Left colon (tissue), 2 donors: ENCODE measurements at regions not wholly inside any gene's neighbourhood (a gene's known extent, or its start where the extent isn't known, plus 50 kb on each side); places are given as distances from the start of the nearest gene placed in this dataset.

Experiments
- ATAC-seq: fragments of 200-7000 bp; cut with Tn5 transposase; one replicate; pipeline ENCODE4 v1.9.1; 2020; ENCODE audit warnings: mild to moderate bottlenecking, moderate library complexity
- DNase-seq, 2 donors: peaks; one replicate each; pipeline ENCODE4 v3.0.0-alpha.2; 2020
- intact Hi-C, 2 donors: fragments of 100-400 bp; cut with DNase I in 1 of 2; cut with micrococcal nuclease in 1 of 2; formaldehyde crosslinking; loops; one replicate each; pipeline versions ENCODE4 v1.11.2 to v1.14.0; 2022; cut with DNase I, micrococcal nuclease
- donor health status: DM: no; HTN: no; CAD: no.
- donor health status: DM: yes; HTN: yes; CAD: no.

- DNase-seq (no peak), ATAC-seq (no peak)
- intact Hi-C loops, result no loop called here
Observed at GRCh38 chr6:167525774-167526173, 200.9 kb downstream of the TTLL2 start.

GRCh38 chr6:167526465-167527368, 201.8 kb downstream of the TTLL2 start:
- ATAC-seq, result no peak
- no peak for DNase-seq
- intact Hi-C loops, result no loop called here

- intact Hi-C loops, result no loop called here
- DNase-seq (no peak), ATAC-seq (no peak)
Observed at GRCh38 chr6:167528239-167528638, 203.4 kb downstream of the TTLL2 start.

- intact Hi-C loops, result no loop called here
- ATAC-seq, result no peak
- DNase-seq, result no peak
Observed at GRCh38 chr6:167528976-167529375, 204.1 kb downstream of the TTLL2 start.

GRCh38 chr6:167529444-167530335, 204.8 kb downstream of the TTLL2 start:
- intact Hi-C loops, result no loop called here
- ATAC-seq, result no peak
- no peak for DNase-seq

GRCh38 chr6:167530951-167531350, 206.1 kb downstream of the TTLL2 start:
- no peak for ATAC-seq
- intact Hi-C loops, result no loop called here
- no peak for DNase-seq

- DNase-seq (no peak), ATAC-seq (peak; percentile 56)
- intact Hi-C loops, result no loop called here
Observed at GRCh38 chr6:167532410-167533288, 207.8 kb downstream of the TTLL2 start.

GRCh38 chr6:167533851-167534250, 209.0 kb downstream of the TTLL2 start:
- DNase-seq (no peak), ATAC-seq (no peak)
- intact Hi-C loops, result no loop called here

GRCh38 chr6:167537816-167538215, 212.9 kb downstream of the TTLL2 start:
- intact Hi-C loops, result no loop called here
- DNase-seq, result no peak
- no peak for ATAC-seq

- intact Hi-C loops, result no loop called here
- DNase-seq, result no peak
- ATAC-seq, result no peak
Observed at GRCh38 chr6:167538746-167539145, 213.9 kb downstream of the TTLL2 start.

- DNase-seq (no peak), ATAC-seq (no peak)
- intact Hi-C loops, result no loop called here
Observed at GRCh38 chr6:167540796-167541195, 215.9 kb downstream of the TTLL2 start.

GRCh38 chr6:167541544-167541943, 216.7 kb downstream of the TTLL2 start:
- ATAC-seq, result no peak

GRCh38 chr6:167543602-167544497, 219.0 kb downstream of the TTLL2 start:
- intact Hi-C loops, result no loop called here
- DNase-seq, result no peak
- ATAC-seq, result no peak

More at GRCh38 chr6:167541544-167541943, 216.7 kb downstream of the TTLL2 start:
- DNase-seq, result no peak
- intact Hi-C loops, result no loop called here

- ATAC-seq (no peak), DNase-seq (no peak)
- intact Hi-C loops, result no loop called here
Observed at GRCh38 chr6:167546611-167547327, 221.9 kb downstream of the TTLL2 start.

GRCh38 chr6:167547328-167547692, 222.4 kb downstream of the TTLL2 start:
- ATAC-seq, result no peak
- DNase-seq, result no peak
- intact Hi-C loops, result no loop called here

- DNase-seq, result no peak
Observed at GRCh38 chr6:167547751-167548150, 222.9 kb downstream of the TTLL2 start.

GRCh38 chr6:167548451-167548850, 223.6 kb downstream of the TTLL2 start:
- ATAC-seq (no peak), DNase-seq (no peak)
- intact Hi-C loops, result no loop called here

More at GRCh38 chr6:167547751-167548150, 222.9 kb downstream of the TTLL2 start:
- ATAC-seq, result no peak
- intact Hi-C loops, result no loop called here
